H4 (cell line): ENCODE measurements at regions not wholly inside any gene's neighbourhood (a gene's known extent, or its start where the extent isn't known, plus 50 kb on each side); places are given as distances from the start of the nearest gene placed in this dataset.
"Not testable (repeated sequence)": the region's sequence is repeated elsewhere in the genome, so short reads cannot be mapped to it uniquely, and the experiment has no call there.

Experiments used
- DNase-seq: peaks from one replicate; pipeline ENCODE4 v3.0.0-alpha.2; 2015; ENCODE audit warnings: low spot score

- DNase-seq = no peak
Measured at GRCh38 chr2:191476901-191477300, 201.0 kb upstream of the NABP1 start.

GRCh38 chr2:191478799-191479679 is 198.9 kb upstream of the NABP1 start:
- DNase-seq = no peak

GRCh38 chr2:191479680-191480023 is 198.3 kb upstream of the NABP1 start:
- DNase-seq = no peak

GRCh38 chr2:191481305-191482070 is 196.4 kb upstream of the NABP1 start:
- no peak for DNase-seq

- DNase-seq = no peak
Measured at GRCh38 chr2:191483117-191483516, 194.8 kb upstream of the NABP1 start.

- peak; percentile 96 for DNase-seq
Measured at GRCh38 chr2:191486584-191487320, 191.2 kb upstream of the NABP1 start.

GRCh38 chr2:191488135-191488534 is 189.8 kb upstream of the NABP1 start:
- no peak for DNase-seq

GRCh38 chr2:191489177-191489576 is 188.8 kb upstream of the NABP1 start:
- DNase-seq = no peak

GRCh38 chr2:191496838-191497237 is 181.1 kb upstream of the NABP1 start:
- DNase-seq = no peak

GRCh38 chr2:191497822-191498221 is 180.1 kb upstream of the NABP1 start:
- DNase-seq = no peak

- no peak for DNase-seq
Measured at GRCh38 chr2:191499050-191499449, 178.9 kb upstream of the NABP1 start.

- DNase-seq = no peak
Measured at GRCh38 chr2:191499874-191500565, 177.9 kb upstream of the NABP1 start.

GRCh38 chr2:191500566-191500883 is 177.4 kb upstream of the NABP1 start:
- DNase-seq = no peak

- DNase-seq = no peak
Measured at GRCh38 chr2:191500884-191501560, 176.9 kb upstream of the NABP1 start.

- peak; percentile 19 for DNase-seq
Measured at GRCh38 chr2:191501561-191502168, 176.3 kb upstream of the NABP1 start.

GRCh38 chr2:191506515-191506914 is 171.4 kb upstream of the NABP1 start:
- no peak for DNase-seq

GRCh38 chr2:191507252-191507853 is 170.6 kb upstream of the NABP1 start:
- not testable (repeated sequence) for DNase-seq

- no peak for DNase-seq
Measured at GRCh38 chr2:191508738-191509137, 169.2 kb upstream of the NABP1 start.

- DNase-seq = no peak
Measured at GRCh38 chr2:191512216-191512835, 165.6 kb upstream of the NABP1 start.

GRCh38 chr2:191512874-191513273 is 165.1 kb upstream of the NABP1 start:
- DNase-seq = no peak
